ENCODE measurements at regions not wholly inside any gene's neighbourhood (a gene's known extent, or its start where the extent isn't known, plus 50 kb on each side); places are given as distances from the start of the nearest gene placed in this dataset.

- Histone ChIP-seq H2BK20ac (ENCODE audit: low read length) (no peak overlapping the region), H3K56ac (replicated peaks; ENCODE audit: insufficient read length, low read depth, low read length) (no peak overlapping the region), H3K9ac (replicated peaks in 1 of 4; ENCODE audit: extremely low read depth in 1 of 4, low read depth in 3 of 4, low read length in 3 of 4) (no peak overlapping the region), H4K91ac (replicated peaks; ENCODE audit: insufficient read length, low read length) (no peak overlapping the region), H3K4ac (replicated peaks; ENCODE audit: insufficient read length, low read depth, low read length) (no peak overlapping the region), H3K4me1 (replicated peaks in 1 of 4; ENCODE audit: control insufficient read depth in 3 of 4, insufficient read depth in 4 of 4, low read length in 3 of 4) (no peaks in the 10 kb centered on the region), H2BK5ac (ENCODE audit: low read depth, low read length) (no peak overlapping the region), H4K20me1 (replicated peaks in 1 of 2; ENCODE audit: control insufficient read depth in 1 of 2, insufficient read depth in 2 of 2, low read length in 2 of 2) (no peaks in the 10 kb centered on the region), H2BK12ac (ENCODE audit: low read depth, low read length) (no peak overlapping the region), H2BK15ac (ENCODE audit: low read length) (no peak overlapping the region), H3K18ac (ENCODE audit: extremely low read depth, low read length) (no peak overlapping the region), H3K79me1 (ENCODE audit: low read depth, low read length) (no peaks in the 10 kb centered on the region), H3K14ac (ENCODE audit: insufficient read length) (no peak overlapping the region), H4K5ac (ENCODE audit: insufficient read length, low read depth, low read length) (no peak overlapping the region), H3K27ac (ENCODE audit: low read depth, low read length) (no peak overlapping the region), H3K79me2 (ENCODE audit: control insufficient read depth in 1 of 2, insufficient read depth in 2 of 2, low read length in 2 of 2) (no peaks in the 10 kb centered on the region), H3K4me3 (ENCODE audit: extremely low read depth in 1 of 4, insufficient read depth in 2 of 4, low read depth in 3 of 4, low read length in 4 of 4) (no peak overlapping the region), H2AFZ (ENCODE audit: low read length) (no peak overlapping the region), H3K23me2 (ENCODE audit: low read depth, low read length) (no peaks in the 10 kb centered on the region), H3K4me2 (ENCODE audit: insufficient read depth in 1 of 2, low read depth in 2 of 2, low read length in 2 of 2) (no peak overlapping the region), H4K8ac (ENCODE audit: extremely low read depth, insufficient read depth, low read length) (no peak overlapping the region), H2AK5ac (ENCODE audit: low read depth, low read length) (no peak overlapping the region), H3K27me3 (replicated peaks in 1 of 4; ENCODE audit: control insufficient read depth in 3 of 4, extremely low read depth in 1 of 4, insufficient read depth in 3 of 4, low read length in 3 of 4) (no peaks in the 10 kb centered on the region), H2BK120ac (replicated peaks; ENCODE audit: low read depth, low read length) (no peak overlapping the region), H3K9me3 (ENCODE audit: insufficient read depth in 2 of 2, low read depth in 1 of 2, low read length in 1 of 2) (no peaks in the 10 kb centered on the region), H3K23ac (ENCODE audit: insufficient read length) (no peak overlapping the region), H3K36me3 (ENCODE audit: control insufficient read depth in 2 of 4, insufficient read depth in 4 of 4, low read length in 3 of 4) (no peaks in the 10 kb centered on the region)
- TF ChIP-seq NRF1 (IDR thresholded peaks at IDR 0.05; ENCODE audit: low read depth, low read length) (no peak), CREB1 (IDR thresholded peaks at IDR 0.05) (no peak), GTF2F1 (IDR thresholded peaks at IDR 0.05; ENCODE audit: borderline replicate concordance, low read depth, low read length) (no peak), RAD21 (IDR thresholded peaks at IDR 0.05 in 1 of 2, conservative IDR thresholded peaks at IDR 0.05 in 1 of 2; ENCODE audit: low read depth in 2 of 2, low read length in 2 of 2) (no peak), BRCA1 (IDR thresholded peaks at IDR 0.05; ENCODE audit: low read depth, low read length) (no peak), KDM4A (IDR thresholded peaks at IDR 0.05; ENCODE audit: low read depth, low read length, severe bottlenecking) (no peak), TAF1 (IDR thresholded peaks at IDR 0.05; ENCODE audit: low read depth, low read length) (no peak), RBBP5 (IDR thresholded peaks at IDR 0.05; ENCODE audit: borderline replicate concordance, low read depth, low read length) (no peak), TEAD4 (IDR thresholded peaks at IDR 0.05; ENCODE audit: low read depth, low read length) (no peak)
- ChIA-PET POLR2A (ENCODE audit: partially characterized antibody) (no interaction called here), CTCF (ENCODE audit: partially characterized antibody) (no interaction called here)
- DNase-seq (ENCODE audit: low read depth in 1 of 2, low spot score in 2 of 2) (no peak), FAIRE-seq (no peak)
- 82% methylated on average over 1 of the region's 1 CpG; no CpG with 5 or more reads in 1 of the 2 experiments for whole genome bisulfite sequencing, 2 experiments (ENCODE audit: extremely low coverage in 1 of 2, insufficient coverage in 1 of 2, insufficient read length in 1 of 2, insufficient replicate concordance in 2 of 2, low coverage in 1 of 2, low lambda C conversion rate in 2 of 2, missing lambda C conversion rate in 1 of 2)
These were observed 294.0 kb upstream of the UGT8 start for GRCh38 chr4:114304567-114304966.

All from H1 (cell line).